Hepatocyte (in vitro differentiated cells): ENCODE measurements at regions not wholly inside any gene's neighbourhood (a gene's known extent, or its start where the extent isn't known, plus 50 kb on each side); places are given as distances from the start of the nearest gene placed in this dataset.

ENCODE experiments used
- DNase-seq: peaks from one replicate; pipeline ENCODE4 v3.0.0-alpha.2; 2016; ENCODE audit warnings: low spot score
- H2AFZ ChIP-seq: fragments of 200-600 bp; sonication (generic); 2 replicates; pipeline ENCODE4 v1.6.0; 2016; ENCODE audit warnings: antibody characterized with exemption, mild to moderate bottlenecking
- H3K27ac ChIP-seq: fragments of 200-600 bp; sonication (generic); 2 replicates; pipeline ENCODE4 v1.5.1; 2016; ENCODE audit warnings: mild to moderate bottlenecking
- H3K27me3 ChIP-seq: fragments of 200-600 bp; sonication (generic); 2 replicates; pipeline ENCODE4 v1.6.1; 2016
- H3K36me3 ChIP-seq: fragments of 200-600 bp; sonication (generic); replicated peaks from 2 replicates; pipeline ENCODE4 v1.5.1; 2016; ENCODE audit warnings: low read depth; ENCODE audit not compliant: insufficient read depth
- H3K4me1 ChIP-seq: fragments of 200-600 bp; sonication (generic); 2 replicates; pipeline ENCODE4 v1.5.1; 2016; ENCODE audit warnings: mild to moderate bottlenecking, moderate library complexity; ENCODE audit not compliant: insufficient read depth
- H3K4me2 ChIP-seq: fragments of 200-600 bp; sonication (generic); 2 replicates; pipeline ENCODE4 v1.6.0; 2016
- H3K4me3 ChIP-seq: fragments of 200-600 bp; sonication (generic); 2 replicates; pipeline ENCODE4 v1.5.1; 2016; ENCODE audit warnings: mild to moderate bottlenecking
- H3K79me2 ChIP-seq: fragments of 200-600 bp; sonication (generic); 2 replicates; pipeline ENCODE4 v1.6.0; 2017; ENCODE audit warnings: mild to moderate bottlenecking
- H3K9me2 ChIP-seq: fragments of 200-600 bp; sonication (generic); replicated peaks from 2 replicates; pipeline ENCODE4 v1.6.0; 2017; ENCODE audit warnings: mild to moderate bottlenecking; ENCODE audit not compliant: insufficient read depth
- H3K9me3 ChIP-seq: fragments of 200-600 bp; sonication (generic); 2 replicates; pipeline ENCODE4 v1.5.1; 2016; ENCODE audit warnings: low read depth, mild to moderate bottlenecking
- H4K20me1 ChIP-seq: fragments of 200-600 bp; sonication (generic); 2 replicates; pipeline ENCODE4 v1.6.0; 2016; ENCODE audit warnings: mild to moderate bottlenecking; ENCODE audit not compliant: insufficient read depth, poor library complexity, severe bottlenecking
- EZH2 ChIP-seq: fragments of 200-600 bp; sonication (generic); IDR thresholded peaks from 2 replicates; pipeline ENCODE4 v1.6.1; 2016; ENCODE audit warnings: antibody characterized with exemption, mild to moderate bottlenecking, borderline replicate concordance
- EZH2phosphoT487 ChIP-seq: fragments of 200-600 bp; sonication (generic); IDR thresholded peaks from one replicate; pipeline ENCODE4 v1.6.1; 2018; ENCODE audit warnings: antibody characterized with exemption, mild to moderate bottlenecking, low read depth, moderate library complexity; ENCODE audit not compliant: unreplicated experiment, severe bottlenecking
- WGBS: methylation state at CpG from one replicate; pipeline ENCODE4 v1.1.6; 2016; ENCODE audit warnings: low lambda C conversion rate; ENCODE audit errors: missing lambda C conversion rate; 5-methylcytosine and 5-hydroxymethylcytosine counted together
- TF ChIP-seq, protein P1 (sequence below): fragments of 200-600 bp; sonication (generic); IDR thresholded peaks from 2 replicates; pipeline ENCODE4 v1.5.1; 2016; ENCODE audit warnings: antibody characterized with exemption, mild to moderate bottlenecking; ENCODE audit not compliant: poor library complexity

DNA sequence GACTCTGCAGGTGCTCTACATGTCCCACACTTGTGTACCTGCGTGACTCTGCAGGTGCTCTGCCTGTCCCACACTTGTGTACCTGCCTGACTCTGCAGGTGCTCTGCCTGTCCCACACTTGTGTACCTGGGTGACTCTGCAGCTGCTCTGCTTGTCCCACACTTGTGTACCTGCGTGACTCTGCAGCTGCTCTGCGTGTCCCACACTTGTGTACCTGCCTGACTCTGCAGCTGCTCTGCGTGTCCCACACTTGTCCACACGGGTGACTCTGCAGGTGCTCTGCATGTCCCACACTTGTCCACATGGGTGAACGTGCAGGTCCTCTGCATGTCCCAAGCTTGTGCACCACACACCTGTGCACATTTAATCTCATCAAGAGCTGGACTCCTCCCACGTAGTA lies 576.7 kb upstream of the SALL3 start:
- no peaks in the 10 kb centered on the region for H3K27me3 ChIP-seq
- H2AFZ ChIP-seq, result no peak overlapping the region
- H3K4me2 ChIP-seq, result no peak overlapping the region
- H3K27ac ChIP-seq, result no peak overlapping the region
- no peak for DNase-seq
- TF ChIP-seq EZH2 (no peak), EZH2phosphoT487 (no peak)
- TF ChIP-seq, protein P1, sequence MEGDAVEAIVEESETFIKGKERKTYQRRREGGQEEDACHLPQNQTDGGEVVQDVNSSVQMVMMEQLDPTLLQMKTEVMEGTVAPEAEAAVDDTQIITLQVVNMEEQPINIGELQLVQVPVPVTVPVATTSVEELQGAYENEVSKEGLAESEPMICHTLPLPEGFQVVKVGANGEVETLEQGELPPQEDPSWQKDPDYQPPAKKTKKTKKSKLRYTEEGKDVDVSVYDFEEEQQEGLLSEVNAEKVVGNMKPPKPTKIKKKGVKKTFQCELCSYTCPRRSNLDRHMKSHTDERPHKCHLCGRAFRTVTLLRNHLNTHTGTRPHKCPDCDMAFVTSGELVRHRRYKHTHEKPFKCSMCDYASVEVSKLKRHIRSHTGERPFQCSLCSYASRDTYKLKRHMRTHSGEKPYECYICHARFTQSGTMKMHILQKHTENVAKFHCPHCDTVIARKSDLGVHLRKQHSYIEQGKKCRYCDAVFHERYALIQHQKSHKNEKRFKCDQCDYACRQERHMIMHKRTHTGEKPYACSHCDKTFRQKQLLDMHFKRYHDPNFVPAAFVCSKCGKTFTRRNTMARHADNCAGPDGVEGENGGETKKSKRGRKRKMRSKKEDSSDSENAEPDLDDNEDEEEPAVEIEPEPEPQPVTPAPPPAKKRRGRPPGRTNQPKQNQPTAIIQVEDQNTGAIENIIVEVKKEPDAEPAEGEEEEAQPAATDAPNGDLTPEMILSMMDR, result no peak
- WGBS, result 78% methylated on average over 7 of the region's 7 CpGs
- no peak overlapping the region for H3K4me3 ChIP-seq
- H3K9me2 ChIP-seq, result no peaks in the 10 kb centered on the region
- no peaks in the 10 kb centered on the region for H4K20me1 ChIP-seq
- no peaks in the 10 kb centered on the region for H3K36me3 ChIP-seq
- no peaks in the 10 kb centered on the region for H3K9me3 ChIP-seq
- H3K4me1 ChIP-seq, result no peaks in the 10 kb centered on the region
- H3K79me2 ChIP-seq, result no peaks in the 10 kb centered on the region

DNA sequence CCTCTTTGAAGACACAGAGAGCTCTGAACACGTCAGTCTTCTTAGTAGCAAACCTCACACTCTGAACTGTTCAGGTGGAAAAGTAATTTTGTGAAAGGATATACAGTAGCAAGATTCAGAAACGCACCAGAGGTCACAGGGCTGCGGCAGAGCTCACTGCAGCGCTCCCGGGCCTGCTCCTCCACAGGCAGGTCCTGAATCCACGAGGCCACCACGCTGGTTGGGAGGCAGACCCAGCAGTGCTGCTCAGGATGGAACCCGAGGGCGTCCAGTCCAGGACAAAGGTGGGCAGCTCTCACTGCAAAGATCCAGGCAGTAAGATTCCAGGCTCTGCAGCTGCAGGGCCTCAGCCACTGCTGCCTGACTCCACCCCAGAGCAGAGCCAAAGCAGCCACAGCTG lies 576.2 kb upstream of the SALL3 start:
- DNase-seq, result no peak
- Histone ChIP-seq H3K4me2 (no peak overlapping the region), H3K79me2 (no peaks in the 10 kb centered on the region), H3K27ac (no peak overlapping the region), H3K9me2 (no peaks in the 10 kb centered on the region), H3K4me3 (no peak overlapping the region), H3K9me3 (no peaks in the 10 kb centered on the region), H3K36me3 (no peaks in the 10 kb centered on the region), H3K4me1 (no peaks in the 10 kb centered on the region), H2AFZ (no peak overlapping the region), H3K27me3 (no peaks in the 10 kb centered on the region), H4K20me1 (no peaks in the 10 kb centered on the region)
- TF ChIP-seq EZH2phosphoT487 (no peak), EZH2 (no peak)
- TF ChIP-seq, protein P1, result no peak
- WGBS, result 77% methylated on average over 9 of the region's 9 CpGs

DNA sequence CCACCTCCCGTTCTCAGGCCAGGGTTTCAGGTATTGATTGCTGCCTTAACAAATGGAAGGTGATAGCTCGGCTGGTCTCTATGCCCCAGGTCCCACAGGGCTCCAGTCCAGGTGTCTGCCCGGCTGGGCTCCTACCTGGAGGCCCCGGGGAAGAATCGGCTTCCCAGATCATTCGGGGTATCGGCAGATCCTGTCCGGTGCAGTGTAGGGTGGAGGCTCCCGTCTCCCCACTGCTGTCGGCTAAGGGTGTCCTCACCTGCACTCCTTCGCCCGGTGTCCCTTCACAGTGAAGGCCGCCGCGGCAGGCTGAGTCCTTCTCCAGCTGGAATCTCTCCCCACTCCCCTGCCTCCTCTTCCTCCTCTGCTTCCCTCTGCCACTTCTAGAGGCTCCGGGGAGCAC lies 573.9 kb upstream of the SALL3 start:
- H2AFZ ChIP-seq, result no peak overlapping the region
- H3K9me2 ChIP-seq, result no peaks in the 10 kb centered on the region
- H3K9me3 ChIP-seq, result no peaks in the 10 kb centered on the region
- TF ChIP-seq, protein P1, result no peak
- no peak for TF ChIP-seq EZH2phosphoT487
- no peak for TF ChIP-seq EZH2
- H3K4me3 ChIP-seq, result no peak overlapping the region
- no peak overlapping the region for H3K4me2 ChIP-seq
- no peaks in the 10 kb centered on the region for H3K4me1 ChIP-seq
- WGBS, result 88% methylated on average over 15 of the region's 16 CpGs
- H4K20me1 ChIP-seq, result no peaks in the 10 kb centered on the region
- DNase-seq, result no peak
- H3K79me2 ChIP-seq, result no peaks in the 10 kb centered on the region
- no peaks in the 10 kb centered on the region for H3K27me3 ChIP-seq
- no peak overlapping the region for H3K27ac ChIP-seq
- no peaks in the 10 kb centered on the region for H3K36me3 ChIP-seq
